Omental fat pad (tissue), 3 donors: ENCODE measurements at regions not wholly inside any gene's neighbourhood (a gene's known extent, or its start where the extent isn't known, plus 50 kb on each side); places are given as distances from the start of the nearest gene placed in this dataset.

Experiments
- ATAC-seq: fragments of 150-250 bp; one replicate; pipeline ENCODE4 v1.9.1; 2016; ENCODE audit warnings: mild to moderate bottlenecking, moderate library complexity; ENCODE audit not compliant: low FRiP score
- DNase-seq: peaks from one replicate; pipeline ENCODE4 v3.0.0-alpha.2; 2019; ENCODE audit warnings: low spot score
- TF ChIP-seq, protein P1 (sequence below), 3 donors: fragments of 450-650 bp; IDR thresholded peaks; one replicate each; pipeline ENCODE4 v1.5.1; 2016 to 2017; ENCODE audit warnings: antibody characterized with exemption in 3 of 3, mild to moderate bottlenecking in 3 of 3, moderate library complexity in 2 of 3

DNA sequence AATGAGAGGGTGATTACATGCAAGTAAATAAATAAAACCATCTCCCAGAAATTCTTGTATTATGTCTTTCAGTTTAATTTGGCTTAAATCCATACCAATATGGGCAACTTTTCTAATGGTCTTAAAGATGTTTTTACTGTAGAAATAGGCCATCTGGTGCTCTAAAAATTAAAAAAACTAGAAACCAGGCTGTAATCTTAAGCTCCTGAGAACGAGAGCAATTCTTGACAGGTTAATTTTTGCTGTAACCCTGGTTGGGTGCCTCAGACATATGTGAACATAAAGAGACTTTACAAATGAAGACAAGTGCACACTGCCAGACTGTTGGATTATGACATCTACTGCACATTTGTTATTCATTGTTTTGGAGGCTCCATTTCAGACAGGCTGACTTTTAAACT lies 246.8 kb upstream of the DAB2 start:
- TF ChIP-seq, protein P1, sequence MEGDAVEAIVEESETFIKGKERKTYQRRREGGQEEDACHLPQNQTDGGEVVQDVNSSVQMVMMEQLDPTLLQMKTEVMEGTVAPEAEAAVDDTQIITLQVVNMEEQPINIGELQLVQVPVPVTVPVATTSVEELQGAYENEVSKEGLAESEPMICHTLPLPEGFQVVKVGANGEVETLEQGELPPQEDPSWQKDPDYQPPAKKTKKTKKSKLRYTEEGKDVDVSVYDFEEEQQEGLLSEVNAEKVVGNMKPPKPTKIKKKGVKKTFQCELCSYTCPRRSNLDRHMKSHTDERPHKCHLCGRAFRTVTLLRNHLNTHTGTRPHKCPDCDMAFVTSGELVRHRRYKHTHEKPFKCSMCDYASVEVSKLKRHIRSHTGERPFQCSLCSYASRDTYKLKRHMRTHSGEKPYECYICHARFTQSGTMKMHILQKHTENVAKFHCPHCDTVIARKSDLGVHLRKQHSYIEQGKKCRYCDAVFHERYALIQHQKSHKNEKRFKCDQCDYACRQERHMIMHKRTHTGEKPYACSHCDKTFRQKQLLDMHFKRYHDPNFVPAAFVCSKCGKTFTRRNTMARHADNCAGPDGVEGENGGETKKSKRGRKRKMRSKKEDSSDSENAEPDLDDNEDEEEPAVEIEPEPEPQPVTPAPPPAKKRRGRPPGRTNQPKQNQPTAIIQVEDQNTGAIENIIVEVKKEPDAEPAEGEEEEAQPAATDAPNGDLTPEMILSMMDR (IDR thresholded peaks at IDR 0.05) = no peak
- no peak for ATAC-seq
- no peak for DNase-seq

DNA sequence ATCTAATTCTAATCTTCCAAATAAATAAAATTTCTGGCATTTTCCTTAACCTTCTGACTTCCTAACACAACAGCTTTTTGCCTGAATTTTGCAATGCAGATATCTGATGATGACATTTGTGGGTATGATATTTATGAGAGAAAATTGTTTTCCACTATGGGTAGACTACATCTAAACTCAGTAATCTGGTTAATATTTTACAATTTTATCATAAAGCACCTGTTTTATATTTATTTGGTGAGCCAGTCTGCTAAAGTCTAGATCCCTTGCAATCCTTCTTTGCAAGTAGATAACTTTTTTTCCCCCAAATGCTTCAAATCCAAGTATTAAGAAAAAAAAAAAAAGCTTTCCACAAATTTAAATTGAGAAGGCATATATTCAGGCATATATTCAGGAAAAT lies 246.2 kb upstream of the DAB2 start:
- DNase-seq (no peak), ATAC-seq (no peak)
- TF ChIP-seq, protein P1 (IDR thresholded peaks at IDR 0.05) = no peak

DNA sequence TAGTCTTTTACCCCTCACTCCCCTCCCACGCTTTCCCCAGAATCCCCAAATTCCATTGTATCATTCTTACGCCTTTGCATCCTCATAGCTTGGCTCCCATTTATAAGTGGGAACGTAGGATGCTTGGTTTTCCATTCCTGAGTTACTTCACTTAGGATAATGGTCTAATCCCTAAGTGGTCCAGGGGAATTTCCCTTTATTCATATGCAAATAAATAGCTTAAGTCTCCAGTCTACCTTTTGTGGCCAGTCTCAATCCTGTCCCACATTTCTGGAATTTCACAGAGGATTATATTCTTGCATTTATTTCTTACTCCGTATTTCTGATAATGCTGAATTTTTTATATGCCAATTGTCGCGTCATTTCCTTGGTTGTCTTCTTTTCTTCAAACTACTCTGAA lies 245.6 kb upstream of the DAB2 start:
- DNase-seq (no peak), ATAC-seq (no peak)
- TF ChIP-seq, protein P1 (IDR thresholded peaks at IDR 0.05) = no peak

DNA sequence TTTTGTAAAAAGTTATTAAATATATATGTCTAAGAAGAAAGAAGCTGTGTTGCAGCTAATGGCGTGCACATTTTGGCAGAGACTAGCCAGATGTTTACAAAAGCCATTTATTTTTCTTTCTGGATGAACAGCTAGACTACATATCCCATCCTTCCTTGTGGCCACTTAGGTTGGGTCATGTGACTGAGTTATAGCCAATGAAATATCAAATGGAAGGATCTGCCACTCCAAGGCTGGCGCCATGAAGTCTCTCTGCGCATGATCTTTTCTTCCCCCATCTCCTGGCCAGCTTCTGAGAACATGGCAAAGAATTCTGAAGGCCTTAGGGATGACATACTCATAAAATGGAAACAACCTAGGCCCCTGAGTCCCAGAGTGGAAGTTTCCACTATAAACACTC lies 244.2 kb upstream of the DAB2 start:
- DNase-seq (no peak), ATAC-seq (no peak)
- TF ChIP-seq, protein P1 (IDR thresholded peaks at IDR 0.05) = no peak

DNA sequence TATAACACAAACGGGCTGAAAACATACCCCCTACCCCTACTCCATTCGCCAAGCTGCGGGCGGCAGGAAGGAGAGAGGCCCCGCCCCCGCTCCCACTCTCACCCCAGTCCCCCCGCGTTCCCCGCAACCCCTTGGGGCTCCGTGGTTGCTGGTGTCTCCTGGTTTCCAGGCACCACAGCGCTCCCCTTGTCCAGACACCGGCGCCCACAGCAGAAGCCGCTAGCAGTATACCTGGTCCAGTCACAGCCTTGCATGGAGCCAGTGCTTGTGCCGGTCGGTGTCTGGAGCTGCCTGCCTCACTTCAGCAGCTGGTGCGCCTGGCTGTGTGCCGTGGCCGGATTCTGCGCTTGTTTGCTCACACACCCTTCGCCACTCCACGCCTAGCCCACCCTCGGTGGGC lies 240.5 kb upstream of the DAB2 start:
- no peak for ATAC-seq
- TF ChIP-seq, protein P1 (IDR thresholded peaks at IDR 0.05) = no peak

DNA sequence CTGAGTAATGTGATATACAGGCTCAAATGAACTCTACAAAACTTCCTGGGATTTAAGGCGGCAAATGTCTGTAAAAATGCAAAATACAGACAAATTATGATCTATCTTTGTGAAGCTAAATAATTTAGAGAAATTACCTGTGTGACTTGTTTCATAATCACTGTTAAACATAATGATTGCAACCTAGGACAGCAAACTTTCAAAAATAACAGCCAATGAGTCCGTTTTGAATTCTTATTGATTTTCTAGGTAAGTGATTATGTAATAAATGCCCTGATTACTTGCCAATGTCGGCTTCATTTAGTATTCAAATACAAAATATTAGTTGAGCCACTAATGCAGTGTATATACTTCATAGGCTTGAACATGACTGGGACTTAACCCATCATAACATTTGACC lies 238.2 kb upstream of the DAB2 start:
- ATAC-seq (no peak), DNase-seq (no peak)
- TF ChIP-seq, protein P1 (IDR thresholded peaks at IDR 0.05) = no peak

More for the DNA sequence above, 240.5 kb upstream of the DAB2 start:
- DNase-seq = no peak

DNA sequence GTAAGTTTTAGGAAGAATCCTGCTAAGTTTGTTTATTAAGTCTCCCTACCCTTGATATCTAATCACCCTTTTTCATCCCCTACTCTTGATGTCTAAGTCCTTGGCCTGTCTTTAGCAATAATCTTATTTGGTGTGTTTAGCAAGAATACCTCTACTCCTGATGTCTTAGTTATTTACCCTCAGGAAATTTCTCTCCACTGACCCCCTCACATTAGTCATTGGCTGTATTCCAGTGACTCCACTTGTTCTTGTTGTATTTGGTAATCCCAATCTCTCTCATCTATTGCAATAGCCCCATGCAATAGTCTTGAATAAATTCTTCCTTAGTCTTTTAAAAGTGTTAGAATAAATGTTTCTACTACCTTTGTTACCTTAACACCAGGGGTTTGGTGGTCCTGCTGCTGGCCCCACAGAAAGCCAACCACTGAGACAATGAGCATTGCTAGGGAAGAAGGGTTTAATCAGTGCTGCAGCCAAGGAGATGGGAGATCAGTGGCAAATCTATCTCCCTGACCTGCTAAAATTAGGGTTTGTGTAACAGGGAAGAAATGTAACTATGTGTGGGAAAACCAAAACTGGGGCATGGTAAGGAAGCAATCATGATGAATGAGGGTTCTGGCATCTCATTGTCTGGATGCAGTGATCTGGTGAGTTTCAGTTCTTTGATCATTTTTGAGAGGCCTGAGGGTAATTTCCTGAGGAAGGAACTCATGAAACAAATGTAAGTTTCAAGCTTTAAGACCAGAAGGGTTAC lies 236.4 kb upstream of the DAB2 start:
- no peak for ATAC-seq
- no peak for DNase-seq
- TF ChIP-seq, protein P1 (IDR thresholded peaks at IDR 0.05) = no peak
